H9 (cell line): ENCODE measurements at regions not wholly inside any gene's neighbourhood (a gene's known extent, or its start where the extent isn't known, plus 50 kb on each side); places are given as distances from the start of the nearest gene placed in this dataset.
A peak's percentile ranks its signal among the peaks of the same experiment; 100 is the strongest.

ENCODE experiments used
- DNase-seq: peaks from one replicate; pipeline ENCODE4 v3.0.0-alpha.2; 2017
- H2AFZ ChIP-seq: one replicate; pipeline ENCODE4 v1.6.1; 2013; ENCODE audit warnings: mild to moderate bottlenecking, low read length, control low read depth, moderate library complexity
- H2AK5ac ChIP-seq: 2 replicates; pipeline ENCODE4 v1.6.1; 2013; ENCODE audit warnings: low read length, control low read depth, mixed read lengths; ENCODE audit not compliant: insufficient read length
- H2BK120ac ChIP-seq: one replicate; pipeline ENCODE4 v1.6.1; 2013; ENCODE audit warnings: low read depth, mild to moderate bottlenecking, low read length, control low read depth, inconsistent platforms; ENCODE audit not compliant: poor library complexity, severe bottlenecking
- H2BK12ac ChIP-seq: 2 replicates; pipeline ENCODE4 v1.6.1; 2013; ENCODE audit warnings: low read length, control low read depth, mixed read lengths, low read depth; ENCODE audit not compliant: insufficient read length
- H2BK15ac ChIP-seq: 2 replicates; pipeline ENCODE4 v1.6.1; 2013; ENCODE audit warnings: low read depth, low read length, control low read depth
- H2BK20ac ChIP-seq: one replicate; pipeline ENCODE4 v1.6.1; 2013; ENCODE audit warnings: low read depth, mild to moderate bottlenecking, low read length, control low read depth, inconsistent platforms; ENCODE audit not compliant: poor library complexity, severe bottlenecking
- H2BK5ac ChIP-seq: 2 replicates; pipeline ENCODE4 v1.6.1; 2013; ENCODE audit warnings: low read length, control low read depth, mixed read lengths; ENCODE audit not compliant: insufficient read length
- H3K14ac ChIP-seq: 2 replicates; pipeline ENCODE4 v1.6.1; 2013; ENCODE audit warnings: low read length, control low read depth; ENCODE audit not compliant: insufficient read depth
- H3K18ac ChIP-seq: 2 replicates; pipeline ENCODE4 v1.6.1; 2013; ENCODE audit warnings: low read depth, mild to moderate bottlenecking, mixed read lengths, low read length, control low read depth; ENCODE audit not compliant: insufficient read length
- H3K23ac ChIP-seq: 2 replicates; pipeline ENCODE4 v1.6.1; 2013; ENCODE audit warnings: low read length, control low read depth, mixed read lengths, low read depth; ENCODE audit not compliant: insufficient read length
- H3K23me2 ChIP-seq: 2 replicates; pipeline ENCODE4 v1.6.1; 2013; ENCODE audit warnings: low read depth, mild to moderate bottlenecking, mixed read lengths, low read length, control low read depth; ENCODE audit not compliant: insufficient read length, poor library complexity, severe bottlenecking
- H3K27ac ChIP-seq: 2 replicates; pipeline ENCODE4 v1.5.1; 2013; ENCODE audit warnings: low read length, control low read depth, mixed read lengths, low read depth; ENCODE audit not compliant: insufficient read length
- H3K27me3 ChIP-seq: 2 replicates; pipeline ENCODE4 v1.6.1; 2013; ENCODE audit warnings: low read length, control low read depth, inconsistent platforms; ENCODE audit not compliant: insufficient read depth
- H3K4ac ChIP-seq: 2 replicates; pipeline ENCODE4 v1.6.1; 2013; ENCODE audit warnings: low read depth, mild to moderate bottlenecking, control low read depth, inconsistent platforms, low read length, moderate library complexity
- H3K4me1 ChIP-seq: 2 replicates; pipeline ENCODE4 v1.6.1; 2013; ENCODE audit warnings: low read length, control low read depth, inconsistent platforms; ENCODE audit not compliant: insufficient read depth
- H3K4me2 ChIP-seq: 2 replicates; pipeline ENCODE4 v1.6.1; 2013; ENCODE audit warnings: low read length, control low read depth, mixed read lengths; ENCODE audit not compliant: insufficient read length, insufficient read depth
- H3K56ac ChIP-seq: 2 replicates; pipeline ENCODE4 v1.6.1; 2013; ENCODE audit warnings: low read depth, mild to moderate bottlenecking, mixed read lengths, low read length, control low read depth; ENCODE audit not compliant: insufficient read length
- H3K79me1 ChIP-seq: 2 replicates; pipeline ENCODE4 v1.6.1; 2013; ENCODE audit warnings: low read depth, mild to moderate bottlenecking, moderate library complexity, low read length, control low read depth, inconsistent platforms; ENCODE audit not compliant: insufficient read depth, poor library complexity, severe bottlenecking
- H3K79me2 ChIP-seq: 2 replicates; pipeline ENCODE4 v1.6.1; 2013; ENCODE audit warnings: low read length, control low read depth, inconsistent platforms; ENCODE audit not compliant: insufficient read depth
- H3K9ac ChIP-seq: 2 replicates; pipeline ENCODE4 v1.6.1; 2013; ENCODE audit warnings: low read length, control low read depth, mixed read lengths; ENCODE audit not compliant: insufficient read length; ENCODE audit errors: extremely low read depth
- H3K9me3 ChIP-seq: one replicate; pipeline ENCODE4 v1.6.1; 2013; ENCODE audit warnings: low read depth, low read length, inconsistent platforms; ENCODE audit not compliant: control insufficient read depth
- H3T11ph ChIP-seq: one replicate; pipeline ENCODE4 v1.6.1; 2013; ENCODE audit warnings: mild to moderate bottlenecking, low read length, control low read depth, inconsistent platforms
- H4K20me1 ChIP-seq: one replicate; pipeline ENCODE4 v1.6.1; 2013; ENCODE audit not compliant: control insufficient read depth, insufficient read length, insufficient read depth
- H4K5ac ChIP-seq: 2 replicates; pipeline ENCODE4 v1.6.1; 2013; ENCODE audit warnings: low read depth, mild to moderate bottlenecking, mixed read lengths, low read length, control low read depth; ENCODE audit not compliant: insufficient read length
- H4K8ac ChIP-seq: replicated peaks from 2 replicates; pipeline ENCODE4 v1.6.1; 2013; ENCODE audit warnings: low read length, control low read depth, mixed read lengths, low read depth; ENCODE audit not compliant: insufficient read length
- H4K91ac ChIP-seq: 2 replicates; pipeline ENCODE4 v1.6.1; 2013; ENCODE audit warnings: low read depth, mild to moderate bottlenecking, moderate library complexity, mixed read lengths, low read length, control low read depth; ENCODE audit not compliant: insufficient read length
- H3K27ac Mint-ChIP-seq, 3 experiments: 2 replicates in 2 of 3; 3 replicates in 1 of 3; pipeline ENCODE4 v1.8.0; 2020 to 2021; ENCODE audit warnings: mixed read lengths in 3 of 3, mild to moderate bottlenecking in 1 of 3, moderate library complexity in 1 of 3
- H3K27me3 Mint-ChIP-seq: 2 replicates; pipeline ENCODE4 v1.8.0; 2021; ENCODE audit warnings: low read depth, mild to moderate bottlenecking, moderate library complexity, mixed read lengths
- H3K36me3 Mint-ChIP-seq, 3 experiments: 2 replicates in 2 of 3; 3 replicates in 1 of 3; pipeline ENCODE4 v1.8.0; 2020 to 2021; ENCODE audit warnings: low read depth in 3 of 3, mixed read lengths in 3 of 3; ENCODE audit not compliant: insufficient read depth in 1 of 3
- H3K4me1 Mint-ChIP-seq, 2 experiments: 2 replicates each; pipeline ENCODE4 v1.8.0; 2020; ENCODE audit warnings: mixed read lengths in 2 of 2
- H3K4me3 Mint-ChIP-seq, 2 experiments: 2 replicates in 1 of 2; 3 replicates in 1 of 2; pipeline ENCODE4 v1.8.0; 2020 to 2021; ENCODE audit warnings: mild to moderate bottlenecking in 2 of 2, mixed read lengths in 2 of 2, moderate library complexity in 1 of 2
- H3K9me3 Mint-ChIP-seq, 2 experiments: 2 replicates in 1 of 2; 3 replicates in 1 of 2; pipeline ENCODE4 v1.8.0; 2020; ENCODE audit warnings: mild to moderate bottlenecking in 2 of 2, mixed read lengths in 2 of 2, moderate library complexity in 1 of 2
- CTCF ChIP-seq: fragments of 200-600 bp; sonication (generic); conservative IDR thresholded peaks from 3 replicates; pipeline ENCODE4 v1.8.0; 2021; ENCODE audit warnings: antibody characterized with exemption, mild to moderate bottlenecking
- WGBS: extraction: QIAGEN DNeasy Blood & Tissue Kit; methylation state at CpG from one replicate; pipeline ENCODE4 v1.1.7; 2013; ENCODE audit warnings: missing lambda C conversion rate, low lambda C conversion rate, mixed read lengths; ENCODE audit not compliant: insufficient read length; ENCODE audit errors: extremely low coverage; 5-methylcytosine and 5-hydroxymethylcytosine counted together

DNA sequence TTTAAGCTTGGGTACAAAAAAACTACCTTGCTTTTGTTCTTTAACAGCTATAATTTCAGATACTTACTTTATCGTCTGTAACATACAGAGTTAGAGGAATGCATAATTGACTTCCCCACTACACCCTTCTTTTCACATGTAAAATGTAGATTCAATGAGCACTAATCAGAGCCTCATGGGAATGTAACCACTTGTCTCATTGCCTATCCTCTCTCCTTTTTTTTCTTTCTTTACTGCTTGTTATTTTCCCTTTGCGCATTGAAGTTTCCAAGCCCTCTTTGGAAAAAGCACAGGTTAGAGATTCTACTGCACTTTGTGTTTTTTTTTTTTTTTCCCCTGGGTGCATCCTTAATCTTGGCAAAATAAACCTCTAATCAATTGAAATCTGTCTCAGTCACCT is 965.1 kb upstream of the PABPC4L start:
- Histone ChIP-seq H3K23ac (no peak overlapping the region), H3T11ph (no peak overlapping the region), H4K91ac (no peak overlapping the region), H4K8ac (no peak overlapping the region), H4K5ac (no peak overlapping the region), H4K20me1 (no peaks in the 10 kb centered on the region), H3K4me2 (no peak overlapping the region), H2BK5ac (no peak overlapping the region), H2BK12ac (no peak overlapping the region), H3K18ac (no peak overlapping the region), H3K79me2 (no peaks in the 10 kb centered on the region), H3K4me1 (no peaks in the 10 kb centered on the region), H3K79me1 (no peaks in the 10 kb centered on the region), H2BK120ac (no peak overlapping the region), H3K27ac (no peak overlapping the region), H3K27me3 (no peaks in the 10 kb centered on the region), H3K56ac (no peak overlapping the region), H3K9me3 (no peaks in the 10 kb centered on the region), H2AFZ (no peak overlapping the region), H2BK20ac (no peak overlapping the region), H2AK5ac (no peak overlapping the region), H3K9ac (no peak overlapping the region), H3K14ac (no peak overlapping the region), H3K4ac (no peak overlapping the region), H3K23me2 (no peaks in the 10 kb centered on the region), H2BK15ac (no peak overlapping the region)
- no CpG with 5 or more reads among the region's 2 CpGs for WGBS
- no peak for DNase-seq
- TF ChIP-seq CTCF: no peak
- H3K4me3 Mint-ChIP-seq: no peak overlapping the region
- peaks cover 7 to 18% of the 10 kb centered on the region in 2 experiments for H3K9me3 Mint-ChIP-seq
- H3K27me3 Mint-ChIP-seq: peaks cover under 1% of the 10 kb centered on the region; the same call in 1 of the 2 replicates
- peaks cover 6 to 20% (median 14%) of the 10 kb centered on the region in 3 experiments for H3K36me3 Mint-ChIP-seq
- H3K4me1 Mint-ChIP-seq: peaks cover 18 to 20% of the 10 kb centered on the region in 2 experiments; a peak in 3 of 4 replicates
- H3K27ac Mint-ChIP-seq: peak overlapping the region; percentile 66 to 93 (median 71); a peak in 5 of 7 replicates
